Heart left ventricle (tissue), 13 donors: ENCODE measurements at regions not wholly inside any gene's neighbourhood (a gene's known extent, or its start where the extent isn't known, plus 50 kb on each side); places are given as distances from the start of the nearest gene placed in this dataset.

Experiments
- CTCF ChIP-seq, 12 donors: fragments of 200-600 bp; sonication (generic) in 4 of 12; IDR thresholded peaks; one replicate each; pipeline versions ENCODE4 v1.5.0 to v1.8.0; 2018 to 2022; ENCODE audit warnings: antibody characterized with exemption in 12 of 12, mild to moderate bottlenecking in 5 of 12
- POLR2A ChIP-seq, 2 donors: fragments of 450-650 bp; IDR thresholded peaks; one replicate each; pipeline ENCODE4 v1.6.1; 2017; ENCODE audit warnings: antibody characterized with exemption in 2 of 2, mild to moderate bottlenecking in 2 of 2, moderate library complexity in 2 of 2
- donor health status: ischemic (EF 13 %, LVEDD 7.1; RV severe dilation, severe dysfunction).
- donor health status: DM: no; HTN: yes; CAD: no.
- donor health status: DM: no; HTN: no; CAD: no.
- donor health status: ischemic (EF 25% LVEDD 6.9; RV normal size, moderate dysfunction).
- donor health status: ischemic (EF 25% LVEDD 5.7; RV mildly dilated, moderate dysfunction).
- donor health status: ischemic (EF 35%, LVEDD 5.7; RV mildly dilated, moderate dysfunction).
- donor health status: nonischemic (EF 11% LVEDD 7.7; RV severe dilation, severe dysfunction).
- donor health status: DM: yes; HTN: yes; CAD: no.
- donor health status: PGD.
- donor health status: ischemic (EF 29% LVEDD 5.4; RV normal size, mild dysfunction).
- donor health status: nonischemic (EF 23%, LVEDD 6.1; RV moderate dilation, normal function).

DNA sequence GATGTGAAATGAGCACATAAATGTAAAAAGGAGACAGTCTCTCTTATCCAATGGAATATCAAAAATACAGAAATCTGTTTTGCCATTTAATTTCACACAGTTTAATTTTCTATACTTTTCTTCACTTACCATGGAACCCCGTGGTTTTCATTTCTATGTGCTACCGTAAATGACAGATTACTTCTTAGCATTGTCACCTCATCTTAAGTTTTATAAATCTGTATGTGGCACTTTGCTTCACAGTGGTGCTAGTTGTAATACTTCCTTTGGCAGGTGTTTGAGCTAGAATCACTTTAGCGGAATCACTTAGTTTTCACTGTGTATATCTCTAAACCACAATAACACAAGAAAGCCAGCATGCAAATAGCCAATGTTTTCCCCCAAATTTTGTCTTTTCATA, 781.9 kb upstream of the MGAT4C start:
- TF ChIP-seq CTCF (IDR thresholded peaks at IDR 0.05) (no peak), POLR2A (IDR thresholded peaks at IDR 0.05) (no peak)
